Skeletal muscle satellite cell (primary cell): ENCODE measurements at regions not wholly inside any gene's neighbourhood (a gene's known extent, or its start where the extent isn't known, plus 50 kb on each side); places are given as distances from the start of the nearest gene placed in this dataset.
"Not testable (repeated sequence)": the region's sequence is repeated elsewhere in the genome, so short reads cannot be mapped to it uniquely, and the experiment has no call there.

ENCODE experiments used
- H3K27me3 ChIP-seq: 2 replicates; pipeline ENCODE4 v1.7.0; 2013; ENCODE audit warnings: low read length; ENCODE audit not compliant: control insufficient read depth, insufficient read depth
- H3K36me3 ChIP-seq: 2 replicates; pipeline ENCODE4 v1.7.0; 2013; ENCODE audit warnings: mild to moderate bottlenecking, control low read depth, low read length; ENCODE audit not compliant: insufficient read depth
- H3K4me1 ChIP-seq: 2 replicates; pipeline ENCODE4 v1.7.0; 2013; ENCODE audit warnings: low read length; ENCODE audit not compliant: control insufficient read depth, insufficient read depth
- H3K4me2 ChIP-seq: 2 replicates; pipeline ENCODE4 v1.7.0; 2013; ENCODE audit warnings: mild to moderate bottlenecking, low read length
- H3K4me3 ChIP-seq: 2 replicates; pipeline ENCODE4 v1.7.0; 2013; ENCODE audit warnings: low read length
- H3K9ac ChIP-seq: 2 replicates; pipeline ENCODE4 v1.7.0; 2013; ENCODE audit warnings: mild to moderate bottlenecking, low read depth, low read length, moderate library complexity
- H3K9me3 ChIP-seq: replicated peaks from 2 replicates; pipeline ENCODE4 v1.7.0; 2013; ENCODE audit warnings: mild to moderate bottlenecking, control low read depth, low read length

DNA sequence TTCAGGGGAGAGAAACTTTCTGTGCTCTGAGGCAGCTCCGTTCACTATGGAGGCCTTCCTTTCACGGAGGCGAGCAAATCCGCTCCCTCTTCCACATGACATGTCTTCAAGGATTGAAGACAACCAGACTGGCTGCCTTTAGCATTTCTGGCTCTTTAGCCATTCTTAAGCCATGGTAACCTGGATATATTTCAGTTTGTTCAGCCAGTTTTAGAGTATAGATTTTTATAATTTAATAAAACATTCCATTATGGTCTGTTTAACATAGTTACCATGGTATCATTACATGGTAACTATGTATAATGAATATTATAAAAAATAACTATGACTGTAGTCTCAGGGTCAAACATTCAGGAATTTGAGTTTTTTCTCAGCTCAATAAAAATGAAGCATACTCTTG, 54.2 kb upstream of the NFIA start:
- Histone ChIP-seq H3K4me1 (no peaks in the 10 kb centered on the region), H3K4me3 (no peak overlapping the region)

DNA sequence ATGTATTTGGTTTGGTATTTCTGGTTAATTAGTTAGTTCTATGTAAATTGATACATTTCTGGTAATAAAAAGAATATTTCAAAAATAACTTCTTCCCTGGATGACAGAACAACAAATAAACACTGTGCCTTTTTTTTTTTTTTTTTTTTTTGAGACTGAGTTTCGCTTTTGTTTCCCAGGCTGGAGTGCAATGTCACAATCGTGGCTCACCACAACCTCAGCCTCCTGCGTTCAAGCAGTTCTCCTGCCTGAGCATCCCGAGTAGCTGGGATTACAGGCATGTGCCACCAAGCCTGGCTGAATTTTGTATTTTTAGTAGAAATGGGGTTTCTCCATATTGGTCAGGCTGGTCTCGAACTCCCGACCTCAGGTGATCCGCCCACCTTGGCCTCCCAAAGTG, 64.3 kb upstream of the NFIA start:
- not testable (repeated sequence) for H3K36me3 ChIP-seq, H3K4me1 ChIP-seq, H3K9me3 ChIP-seq, H3K4me3 ChIP-seq, H3K9ac ChIP-seq, H3K4me2 ChIP-seq, H3K27me3 ChIP-seq

More for the DNA sequence above, 54.2 kb upstream of the NFIA start:
- Histone ChIP-seq H3K9ac (no peak overlapping the region), H3K9me3 (no peaks in the 10 kb centered on the region), H3K4me2 (no peak overlapping the region), H3K36me3 (no peaks in the 10 kb centered on the region), H3K27me3 (no peaks in the 10 kb centered on the region)

DNA sequence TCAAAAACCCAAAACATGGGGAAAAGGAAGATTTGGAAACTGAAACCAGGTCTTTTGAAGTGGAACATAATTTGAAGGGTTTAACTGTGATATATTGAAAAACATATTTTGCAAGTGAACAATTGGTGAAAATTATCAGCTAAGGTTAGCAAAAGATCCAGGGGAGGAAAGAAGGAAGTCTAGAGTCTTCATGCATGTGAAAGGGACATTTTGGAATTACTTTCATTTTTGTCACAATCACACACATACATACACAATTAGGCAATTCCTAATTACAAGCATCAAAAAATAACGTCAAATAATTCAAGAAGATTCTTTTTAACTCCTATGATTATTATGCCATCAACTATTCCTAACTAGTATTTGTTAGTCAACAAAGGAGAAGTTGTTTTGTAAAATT, 64.7 kb upstream of the NFIA start:
- Histone ChIP-seq H3K9ac (no peak overlapping the region), H3K4me3 (no peak overlapping the region), H3K27me3 (peaks cover 3% of the 10 kb centered on the region), H3K4me1 (no peaks in the 10 kb centered on the region), H3K9me3 (no peaks in the 10 kb centered on the region), H3K4me2 (no peak overlapping the region), H3K36me3 (no peaks in the 10 kb centered on the region)

DNA sequence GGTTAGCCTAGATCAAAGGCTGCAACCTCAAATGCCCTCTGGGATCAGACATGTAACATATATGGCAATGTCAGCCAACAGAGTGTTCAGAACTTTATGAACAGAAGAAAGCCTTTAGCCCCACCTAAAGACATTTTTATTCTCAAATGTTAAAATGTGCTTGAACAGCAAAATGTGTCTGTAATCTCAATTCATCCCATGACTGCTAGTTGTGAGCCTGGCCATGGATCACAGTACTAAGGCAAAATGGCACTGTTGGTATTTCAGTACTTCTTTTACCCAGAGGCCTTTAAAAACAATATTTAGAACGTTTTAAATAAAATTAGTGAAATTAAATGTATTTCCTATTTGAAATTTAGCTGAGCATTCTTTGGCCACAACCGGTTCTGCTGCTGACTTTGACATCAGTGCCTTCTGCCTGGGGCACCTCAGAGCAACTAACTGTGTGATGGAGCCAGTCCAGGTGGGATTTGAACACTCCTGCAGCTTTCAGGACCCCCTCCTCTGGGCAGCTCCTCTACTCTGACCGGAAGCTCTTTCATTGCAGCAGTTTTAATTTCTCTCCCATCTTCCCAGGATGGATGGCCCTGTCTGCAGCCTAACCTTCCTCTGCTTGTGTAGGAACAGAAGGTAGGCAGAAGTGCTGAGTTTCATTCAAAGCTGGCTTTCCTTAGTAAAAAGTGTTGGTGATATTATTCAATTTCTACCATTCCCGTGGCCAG, 68.3 kb upstream of the NFIA start:
- Histone ChIP-seq H3K36me3 (no peaks in the 10 kb centered on the region), H3K4me2 (no peak overlapping the region), H3K9me3 (no peaks in the 10 kb centered on the region), H3K27me3 (peaks cover 3% of the 10 kb centered on the region), H3K4me1 (no peaks in the 10 kb centered on the region), H3K9ac (no peak overlapping the region), H3K4me3 (no peak overlapping the region)

DNA sequence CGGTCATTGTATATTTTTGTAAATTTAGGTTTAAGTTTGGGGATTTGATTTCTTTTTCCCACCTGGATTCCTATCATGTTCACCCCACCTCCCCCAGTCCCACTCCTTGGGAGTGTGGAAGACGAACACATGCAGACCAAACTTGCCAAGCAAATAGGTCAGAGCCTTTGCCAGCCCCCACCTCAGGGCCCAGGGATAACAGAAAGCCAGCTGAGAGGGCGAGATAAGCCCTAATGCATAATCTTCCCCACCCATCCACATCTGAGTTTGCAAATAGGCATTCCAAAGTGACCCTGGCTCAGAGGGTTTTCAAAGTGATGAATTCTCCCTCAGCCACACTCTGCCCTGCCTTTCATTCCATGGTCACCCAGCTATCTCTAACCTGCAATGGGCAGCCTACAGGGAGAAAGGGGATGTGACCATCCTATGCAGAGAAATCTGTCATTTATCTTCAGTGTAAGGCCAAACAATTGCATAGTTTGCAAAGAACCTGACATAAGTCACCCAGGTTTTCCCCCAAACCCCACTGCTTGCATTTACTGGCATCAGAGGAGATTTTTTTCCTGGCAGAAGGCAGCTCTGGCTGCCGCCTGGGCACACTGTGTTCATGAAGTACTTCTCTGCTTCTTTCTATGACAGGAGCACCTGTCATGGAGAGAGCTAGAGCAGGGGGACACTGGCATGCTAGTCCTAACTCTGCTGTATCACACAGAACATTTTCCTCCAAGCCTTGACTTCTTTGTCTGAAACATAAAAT, 69.0 kb upstream of the NFIA start:
- Histone ChIP-seq H3K27me3 (peaks cover 3% of the 10 kb centered on the region), H3K9me3 (no peaks in the 10 kb centered on the region), H3K4me3 (no peak overlapping the region), H3K36me3 (no peaks in the 10 kb centered on the region), H3K4me1 (no peaks in the 10 kb centered on the region), H3K9ac (no peak overlapping the region), H3K4me2 (no peak overlapping the region)

DNA sequence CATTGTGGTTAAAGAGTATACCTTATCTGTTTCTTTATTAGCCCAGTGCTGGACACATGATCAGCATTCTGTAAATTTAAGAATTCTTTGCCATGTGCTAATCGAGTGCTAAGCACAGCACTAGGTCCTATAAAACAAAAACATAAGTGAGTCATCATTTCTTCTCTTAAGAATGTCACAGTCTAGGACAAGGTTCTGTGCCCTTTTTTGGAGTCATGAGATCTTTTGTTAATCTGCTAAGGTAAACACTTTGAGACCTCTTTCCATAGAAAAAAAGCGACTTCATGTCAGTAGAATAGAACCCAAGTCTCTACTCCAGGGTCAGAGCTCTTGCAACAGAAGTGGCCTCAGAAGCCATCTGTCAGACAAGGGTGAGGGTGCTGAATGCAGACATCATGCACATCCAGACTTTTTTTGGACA, 70.0 kb upstream of the NFIA start:
- no peaks in the 10 kb centered on the region for H3K9me3 ChIP-seq
- H3K36me3 ChIP-seq = no peaks in the 10 kb centered on the region
- no peaks in the 10 kb centered on the region for H3K4me1 ChIP-seq
- peaks cover 3% of the 10 kb centered on the region for H3K27me3 ChIP-seq
- no peak overlapping the region for H3K4me3 ChIP-seq
- H3K4me2 ChIP-seq = no peak overlapping the region
- H3K9ac ChIP-seq = no peak overlapping the region

DNA sequence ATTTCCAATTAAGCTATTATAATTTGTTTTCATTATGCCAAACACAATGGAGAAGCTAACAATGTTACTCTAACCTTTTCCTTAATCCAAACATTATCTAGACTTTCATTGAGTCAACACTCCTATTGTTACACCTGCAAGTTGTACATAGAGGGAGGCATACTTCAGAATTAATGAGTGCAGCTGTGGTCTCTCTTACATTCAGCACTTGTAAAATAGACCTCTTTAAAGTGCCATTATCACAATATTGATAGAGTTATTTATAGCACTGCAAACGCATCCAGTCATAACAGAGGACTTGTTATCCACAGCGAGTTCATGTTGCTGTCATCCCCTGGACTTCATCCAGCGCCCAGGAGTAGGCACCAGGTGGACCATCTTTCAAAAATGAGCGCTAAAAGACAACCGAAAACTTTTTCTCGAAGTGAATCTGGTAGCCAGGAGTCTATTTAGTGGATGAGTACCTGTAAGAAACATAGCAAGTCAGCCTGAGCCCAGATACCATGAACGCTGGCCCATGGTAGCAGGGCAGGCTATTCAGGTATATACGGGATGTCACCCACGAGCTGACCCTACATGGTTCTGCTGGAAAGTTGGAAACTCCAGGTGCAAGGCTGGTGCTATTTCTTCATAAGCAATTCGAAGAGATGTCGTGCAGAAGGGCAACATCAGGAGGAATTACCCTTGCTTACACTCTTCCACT, 70.6 kb upstream of the NFIA start:
- Histone ChIP-seq H3K27me3 (peaks cover 3% of the 10 kb centered on the region), H3K9me3 (no peaks in the 10 kb centered on the region), H3K4me1 (no peaks in the 10 kb centered on the region), H3K4me2 (no peak overlapping the region), H3K9ac (no peak overlapping the region), H3K36me3 (no peaks in the 10 kb centered on the region), H3K4me3 (no peak overlapping the region)

DNA sequence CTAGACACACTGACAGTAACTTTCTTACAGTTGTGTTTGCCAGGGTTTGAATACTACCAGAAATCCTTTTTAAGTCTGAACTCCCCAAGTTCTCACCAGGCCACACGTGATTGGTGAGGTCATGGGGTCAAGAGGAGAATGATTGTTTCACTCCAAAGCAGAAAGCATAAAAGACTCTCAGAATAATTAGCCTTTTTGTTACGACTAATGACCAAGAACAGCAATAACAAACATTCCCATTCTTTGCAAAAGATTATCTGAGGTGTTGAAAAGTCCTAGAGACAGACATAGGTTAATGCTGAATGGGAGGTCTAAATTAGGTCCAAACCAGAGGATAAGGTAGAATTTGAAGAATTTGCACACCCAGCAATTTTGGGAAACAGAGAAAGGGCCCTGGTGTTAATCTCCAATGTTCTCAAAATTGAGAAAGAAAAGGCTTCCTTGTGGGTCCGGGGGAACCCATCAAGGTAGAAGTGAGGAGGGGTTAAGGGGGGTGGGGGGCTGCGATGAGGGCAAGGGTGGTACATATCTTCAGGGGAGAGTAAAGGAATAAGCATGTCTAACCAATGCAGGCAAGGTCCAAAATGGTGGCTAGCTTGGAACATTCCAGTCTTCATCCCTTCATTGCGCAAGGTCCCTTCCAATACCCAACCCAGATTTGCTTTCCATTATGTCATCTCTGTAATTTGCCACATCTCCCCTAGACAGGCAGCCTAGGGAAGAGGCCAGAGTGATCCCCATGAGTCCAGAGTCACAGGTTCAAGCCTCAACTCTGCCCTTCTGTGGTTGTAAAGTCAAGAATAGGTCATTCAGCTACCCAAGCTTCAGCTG, 74.6 kb upstream of the NFIA start:
- Histone ChIP-seq H3K36me3 (no peaks in the 10 kb centered on the region), H3K9me3 (no peaks in the 10 kb centered on the region), H3K4me3 (no peak overlapping the region), H3K27me3 (peaks cover 10% of the 10 kb centered on the region), H3K4me1 (no peaks in the 10 kb centered on the region), H3K9ac (no peak overlapping the region), H3K4me2 (no peak overlapping the region)

DNA sequence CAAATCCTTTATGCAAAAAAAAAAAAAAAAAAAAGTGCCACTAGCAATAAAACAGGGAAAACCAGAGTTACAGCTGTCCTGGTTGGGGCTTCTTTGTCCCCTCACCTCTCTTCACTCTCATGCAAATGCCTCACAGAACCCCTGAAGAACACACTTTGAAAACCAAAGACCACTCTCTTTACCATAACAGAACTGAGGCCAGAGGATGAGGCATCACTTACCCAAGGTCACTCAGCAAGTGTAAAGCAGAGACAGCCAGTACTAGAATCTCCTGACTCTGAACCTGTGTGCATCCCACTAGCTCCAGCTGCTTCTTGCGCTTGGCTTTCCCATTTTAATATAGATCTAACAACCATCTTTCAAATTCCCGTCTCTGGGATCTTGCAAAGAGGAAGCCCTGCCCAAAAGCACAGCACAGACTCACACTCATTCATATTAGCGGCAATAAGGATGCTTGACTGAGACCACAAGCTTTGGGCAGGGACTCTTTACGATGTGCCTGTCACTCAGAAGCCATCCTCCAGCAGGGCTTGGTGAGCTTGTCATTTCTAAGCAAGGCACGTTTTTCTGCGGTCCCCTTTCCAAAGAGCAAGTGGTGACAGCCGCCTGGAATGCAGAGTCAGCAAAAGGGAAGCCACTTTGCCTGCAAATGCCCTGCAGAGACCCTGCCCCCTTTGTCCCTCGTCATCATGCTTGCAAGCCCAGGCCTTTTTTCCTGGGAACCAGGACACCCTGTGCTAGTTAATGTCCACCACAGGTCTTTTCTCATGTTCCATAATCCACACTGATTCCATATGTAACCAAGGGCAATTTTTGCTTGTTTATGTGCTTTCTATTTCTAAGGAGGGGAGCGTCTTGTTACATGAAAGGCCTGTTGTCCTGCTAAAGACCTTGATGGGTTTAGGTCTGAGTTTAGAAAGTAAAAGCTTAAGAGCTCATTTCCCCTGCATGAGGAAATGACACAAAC, 76.5 kb upstream of the NFIA start:
- no peaks in the 10 kb centered on the region for H3K9me3 ChIP-seq
- no peak overlapping the region for H3K4me3 ChIP-seq
- no peaks in the 10 kb centered on the region for H3K36me3 ChIP-seq
- no peaks in the 10 kb centered on the region for H3K4me1 ChIP-seq
- no peak overlapping the region for H3K4me2 ChIP-seq
- H3K9ac ChIP-seq = no peak overlapping the region
- H3K27me3 ChIP-seq = peaks cover 13% of the 10 kb centered on the region

DNA sequence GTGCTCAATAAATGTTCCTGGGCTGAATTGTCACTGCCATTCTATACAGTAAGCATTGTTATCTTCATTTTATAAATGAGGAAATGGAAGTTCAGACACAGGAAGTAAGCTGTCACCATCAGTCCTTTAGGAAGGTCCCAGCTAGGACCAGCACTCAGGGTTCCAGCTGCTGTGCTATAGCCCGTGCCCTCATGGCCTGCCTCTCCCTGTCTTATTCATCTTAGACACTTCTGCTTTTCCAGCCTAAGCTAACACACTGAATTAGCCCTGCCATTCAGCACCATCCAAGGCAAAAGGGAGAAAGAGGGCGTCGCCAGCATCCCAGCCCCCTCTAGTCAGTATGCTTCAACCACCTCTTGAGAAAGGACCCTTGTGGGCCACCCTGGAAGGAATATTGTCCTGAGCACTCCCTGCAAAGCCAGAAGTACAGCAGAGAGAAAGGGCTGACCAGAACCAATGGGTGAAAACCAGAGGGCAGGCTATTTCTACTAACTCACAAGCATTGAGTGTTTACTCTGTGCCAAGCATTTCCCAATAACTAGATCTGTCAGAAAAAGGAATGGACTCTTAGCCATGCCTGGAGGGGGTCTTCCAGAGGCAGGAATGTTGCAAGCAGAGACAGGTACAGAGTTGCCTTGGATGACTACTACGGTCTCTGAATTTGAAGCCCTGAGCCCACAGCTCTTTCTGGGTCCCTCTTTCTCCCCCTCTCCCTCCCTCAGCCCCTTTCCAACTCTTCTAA, 77.9 kb upstream of the NFIA start:
- H3K36me3 ChIP-seq = no peaks in the 10 kb centered on the region
- no peak overlapping the region for H3K4me2 ChIP-seq
- H3K27me3 ChIP-seq = peaks cover 13% of the 10 kb centered on the region
- no peaks in the 10 kb centered on the region for H3K9me3 ChIP-seq
- H3K4me1 ChIP-seq = no peaks in the 10 kb centered on the region
- H3K4me3 ChIP-seq = no peak overlapping the region
- H3K9ac ChIP-seq = no peak overlapping the region
